Endodermal cell (in vitro differentiated cells): ENCODE measurements at regions not wholly inside any gene's neighbourhood (a gene's known extent, or its start where the extent isn't known, plus 50 kb on each side); places are given as distances from the start of the nearest gene placed in this dataset.

Experiments used
- DNase-seq: peaks from one replicate; pipeline ENCODE4 v3.0.0-alpha.2; 2017
- H3K27ac ChIP-seq: 2 replicates; pipeline ENCODE4 v1.5.1; 2013; ENCODE audit warnings: mild to moderate bottlenecking, low read depth, low read length, moderate library complexity
- H3K27me3 ChIP-seq: 2 replicates; pipeline ENCODE4 v1.6.1; 2013; ENCODE audit warnings: mild to moderate bottlenecking, low read length, moderate library complexity; ENCODE audit not compliant: insufficient read depth, control insufficient read depth, poor library complexity, severe bottlenecking
- H3K36me3 ChIP-seq: 2 replicates; pipeline ENCODE4 v1.7.0; 2013; ENCODE audit warnings: mild to moderate bottlenecking, low read length, moderate library complexity; ENCODE audit not compliant: control insufficient read depth, insufficient read depth
- H3K4me1 ChIP-seq: one replicate; pipeline ENCODE4 v1.7.0; 2013; ENCODE audit warnings: low read length; ENCODE audit not compliant: control insufficient read depth, insufficient read depth
- H3K4me3 ChIP-seq: 2 replicates; pipeline ENCODE4 v1.5.1; 2013; ENCODE audit warnings: mild to moderate bottlenecking, low read length, moderate library complexity
- H3K9ac ChIP-seq: 2 replicates; pipeline ENCODE4 v1.6.1; 2013; ENCODE audit warnings: mild to moderate bottlenecking, low read length, moderate library complexity; ENCODE audit not compliant: poor library complexity, severe bottlenecking; ENCODE audit errors: extremely low read depth
- H3K9me3 ChIP-seq: 2 replicates; pipeline ENCODE4 v1.6.1; 2013; ENCODE audit warnings: mild to moderate bottlenecking, low read length, moderate library complexity; ENCODE audit not compliant: control insufficient read depth
- H3K27ac Mint-ChIP-seq: 2 replicates; pipeline ENCODE4 v1.8.0; 2020; ENCODE audit warnings: mixed read lengths
- H3K27me3 Mint-ChIP-seq: 2 replicates; pipeline ENCODE4 v1.8.0; 2021; ENCODE audit warnings: mild to moderate bottlenecking, mixed read lengths; ENCODE audit not compliant: insufficient read depth
- H3K36me3 Mint-ChIP-seq: 2 replicates; pipeline ENCODE4 v1.8.0; 2020; ENCODE audit warnings: low read depth, mixed read lengths
- H3K4me1 Mint-ChIP-seq: 2 replicates; pipeline ENCODE4 v1.8.0; 2020; ENCODE audit warnings: mixed read lengths
- H3K4me3 Mint-ChIP-seq: 2 replicates; pipeline ENCODE4 v1.8.0; 2020; ENCODE audit warnings: mild to moderate bottlenecking, moderate library complexity, mixed read lengths
- H3K9me3 Mint-ChIP-seq: 2 replicates; pipeline ENCODE4 v1.8.0; 2020; ENCODE audit warnings: mild to moderate bottlenecking, mixed read lengths
- CTCF ChIP-seq: fragments of 200-600 bp; sonication (generic); conservative IDR thresholded peaks from 2 replicates; pipeline ENCODE4 v1.5.0; 2021; ENCODE audit warnings: antibody characterized with exemption, mild to moderate bottlenecking
- WGBS, 2 experiments: methylation state at CpG; one replicate each; pipeline versions ENCODE4 v1.1.5 to v1.1.7; 2013; ENCODE audit warnings: missing lambda C conversion rate in 2 of 2, mixed read lengths in 1 of 2; ENCODE audit not compliant: insufficient coverage in 1 of 2, insufficient read length in 1 of 2; 5-methylcytosine and 5-hydroxymethylcytosine counted together

- no peak for TF ChIP-seq CTCF
- no peak overlapping the region for H3K9ac ChIP-seq
- H3K36me3 ChIP-seq, result no peaks in the 10 kb centered on the region
- H3K4me1 Mint-ChIP-seq, result no peaks in the 10 kb centered on the region
- no peaks in the 10 kb centered on the region for H3K27me3 ChIP-seq
- no peaks in the 10 kb centered on the region for H3K27me3 Mint-ChIP-seq
- H3K9me3 Mint-ChIP-seq, result peaks cover 3% of the 10 kb centered on the region
- no peak overlapping the region for H3K27ac Mint-ChIP-seq
- no peak overlapping the region for H3K4me3 Mint-ChIP-seq
- no peak overlapping the region for H3K27ac ChIP-seq
- no peaks in the 10 kb centered on the region for H3K4me1 ChIP-seq
- no peak for DNase-seq
- no peaks in the 10 kb centered on the region for H3K9me3 ChIP-seq
- H3K36me3 Mint-ChIP-seq, result no peaks in the 10 kb centered on the region
- no peak overlapping the region for H3K4me3 ChIP-seq
Observed at GRCh38 chr6:66605011-66605410, 898.0 kb upstream of the EYS start.

- H3K36me3 Mint-ChIP-seq, result no peaks in the 10 kb centered on the region
- Histone ChIP-seq H3K27me3 (no peaks in the 10 kb centered on the region), H3K27ac (no peak overlapping the region), H3K4me3 (no peak overlapping the region), H3K4me1 (no peaks in the 10 kb centered on the region), H3K9ac (no peak overlapping the region), H3K36me3 (no peaks in the 10 kb centered on the region), H3K9me3 (no peaks in the 10 kb centered on the region)
- DNase-seq, result no peak
- H3K4me3 Mint-ChIP-seq, result no peak overlapping the region
- H3K9me3 Mint-ChIP-seq, result no peaks in the 10 kb centered on the region
- whole genome bisulfite sequencing, 2 experiments, result 91 to 92% methylated on average over 2 to 3 of the region's 4 CpGs
- H3K4me1 Mint-ChIP-seq, result no peaks in the 10 kb centered on the region
- H3K27ac Mint-ChIP-seq, result no peak overlapping the region
- no peak for TF ChIP-seq CTCF
- H3K27me3 Mint-ChIP-seq, result no peaks in the 10 kb centered on the region
Observed at GRCh38 chr6:66599541-66599940, 892.5 kb upstream of the EYS start.

- Histone ChIP-seq H3K4me3 (no peak overlapping the region), H3K27me3 (no peaks in the 10 kb centered on the region), H3K27ac (no peak overlapping the region), H3K9me3 (no peaks in the 10 kb centered on the region), H3K9ac (no peak overlapping the region), H3K36me3 (no peaks in the 10 kb centered on the region), H3K4me1 (no peaks in the 10 kb centered on the region)
- DNase-seq, result no peak
- TF ChIP-seq CTCF, result no peak
- H3K36me3 Mint-ChIP-seq, result no peaks in the 10 kb centered on the region
- H3K4me1 Mint-ChIP-seq, result no peaks in the 10 kb centered on the region
- H3K4me3 Mint-ChIP-seq, result no peak overlapping the region
- WGBS, 2 experiments, result 90 to 100% methylated on average over 1 to 4 of the region's 4 CpGs
- H3K9me3 Mint-ChIP-seq, result no peaks in the 10 kb centered on the region
- H3K27me3 Mint-ChIP-seq, result no peaks in the 10 kb centered on the region
- no peak overlapping the region for H3K27ac Mint-ChIP-seq
Observed at GRCh38 chr6:66578362-66578761, 871.3 kb upstream of the EYS start.
